Liver (tissue), 8 donors: ENCODE measurements at regions not wholly inside any gene's neighbourhood (a gene's known extent, or its start where the extent isn't known, plus 50 kb on each side); places are given as distances from the start of the nearest gene placed in this dataset.

Experiments used
- DNase-seq: peaks from one replicate; pipeline ENCODE4 v3.0.0-alpha.2; 2017; ENCODE audit warnings: low spot score
- H3K27ac ChIP-seq, 2 donors: one replicate each; pipeline ENCODE4 v1.7.0; 2013; ENCODE audit warnings: inconsistent platforms in 2 of 2, low read length in 2 of 2, control low read depth in 1 of 2, low read depth in 1 of 2, mild to moderate bottlenecking in 1 of 2
- H3K27me3 ChIP-seq, 4 donors: one replicate each; pipeline versions ENCODE4 v1.6.1 to v1.7.0; 2013; ENCODE audit warnings: low read length in 3 of 4, inconsistent platforms in 1 of 4, mild to moderate bottlenecking in 1 of 4, moderate library complexity in 1 of 4; ENCODE audit not compliant: control insufficient read depth in 4 of 4, insufficient read depth in 4 of 4
- H3K36me3 ChIP-seq, 4 donors: one replicate each; pipeline versions ENCODE4 v1.6.1 to v1.7.0; 2013; ENCODE audit warnings: low read length in 3 of 4, mild to moderate bottlenecking in 3 of 4, low read depth in 1 of 4, moderate library complexity in 1 of 4; ENCODE audit not compliant: control insufficient read depth in 4 of 4, insufficient read depth in 3 of 4
- H3K4me1 ChIP-seq, 4 donors: one replicate each; pipeline versions ENCODE4 v1.6.1 to v1.7.0; 2013; ENCODE audit warnings: low read length in 3 of 4, mild to moderate bottlenecking in 3 of 4, moderate library complexity in 1 of 4; ENCODE audit not compliant: control insufficient read depth in 4 of 4, insufficient read depth in 4 of 4
- H3K4me3 ChIP-seq, 3 donors: one replicate each; pipeline versions ENCODE4 v1.6.1 to v1.7.0; 2013; ENCODE audit warnings: low read length in 3 of 3, control low read depth in 1 of 3, low read depth in 1 of 3, mild to moderate bottlenecking in 1 of 3
- H3K9ac ChIP-seq, 2 donors: one replicate each; pipeline ENCODE4 v1.7.0; 2013; ENCODE audit warnings: low read length in 2 of 2, mild to moderate bottlenecking in 2 of 2, moderate library complexity in 2 of 2, control low read depth in 1 of 2, low read depth in 1 of 2
- H3K9me3 ChIP-seq, 4 donors: one replicate each; pipeline versions ENCODE4 v1.6.1 to v1.7.0; 2013; ENCODE audit warnings: low read length in 3 of 4; ENCODE audit not compliant: control insufficient read depth in 4 of 4
- ATF3 ChIP-seq: IDR thresholded peaks from 2 replicates; pipeline ENCODE4 v1.6.1; 2016; ENCODE audit warnings: antibody characterized with exemption
- CTCF ChIP-seq: fragments of 150-350 bp; IDR thresholded peaks from 2 replicates; pipeline ENCODE4 v1.5.1; 2017; ENCODE audit warnings: improper control_type of control experiment, low read depth, low read length; ENCODE audit not compliant: missing input control
- EGR1 ChIP-seq, 2 donors: IDR thresholded peaks; 2 replicates each; pipeline ENCODE4 v1.6.1; 2016 to 2018; ENCODE audit warnings: antibody characterized with exemption in 2 of 2, low read depth in 2 of 2
- FOXA1 ChIP-seq: IDR thresholded peaks from 2 replicates; pipeline ENCODE4 v1.6.1; 2016; ENCODE audit warnings: antibody characterized with exemption
- FOXA2 ChIP-seq: IDR thresholded peaks from 2 replicates; pipeline ENCODE4 v1.6.1; 2016; ENCODE audit warnings: antibody characterized with exemption
- GABPA ChIP-seq, 2 donors: IDR thresholded peaks in 1 of 2; conservative IDR thresholded peaks in 1 of 2; 2 replicates each; pipeline ENCODE4 v1.6.1; 2016; ENCODE audit warnings: antibody characterized with exemption in 2 of 2, mild to moderate bottlenecking in 1 of 2, moderate library complexity in 1 of 2
- HNF4A ChIP-seq, 2 donors: conservative IDR thresholded peaks; 2 replicates each; pipeline ENCODE4 v1.6.1; 2016; ENCODE audit warnings: antibody characterized with exemption in 2 of 2, mild to moderate bottlenecking in 2 of 2
- MAX ChIP-seq: IDR thresholded peaks from 2 replicates; pipeline ENCODE4 v1.6.1; 2016; ENCODE audit warnings: antibody characterized with exemption
- NR2F2 ChIP-seq: IDR thresholded peaks from 2 replicates; pipeline ENCODE4 v1.6.1; 2016; ENCODE audit warnings: antibody characterized with exemption
- RAD21 ChIP-seq, 2 donors: IDR thresholded peaks; 2 replicates each; pipeline ENCODE4 v1.6.1; 2016; ENCODE audit warnings: antibody characterized with exemption in 2 of 2, mild to moderate bottlenecking in 2 of 2
- REST ChIP-seq: IDR thresholded peaks from 2 replicates; pipeline ENCODE4 v1.6.1; 2016; ENCODE audit warnings: antibody characterized with exemption, mild to moderate bottlenecking
- RXRA ChIP-seq, 2 donors: IDR thresholded peaks; 2 replicates each; pipeline ENCODE4 v1.6.1; 2017 to 2018; ENCODE audit warnings: antibody characterized with exemption in 2 of 2, mild to moderate bottlenecking in 1 of 2
- SP1 ChIP-seq: IDR thresholded peaks from 2 replicates; pipeline ENCODE4 v1.6.1; 2018; ENCODE audit warnings: antibody characterized with exemption, mild to moderate bottlenecking
- TAF1 ChIP-seq: conservative IDR thresholded peaks from 2 replicates; pipeline ENCODE4 v1.6.1; 2016; ENCODE audit warnings: antibody characterized with exemption, mild to moderate bottlenecking
- YY1 ChIP-seq: IDR thresholded peaks from 2 replicates; pipeline ENCODE4 v1.6.1; 2016; ENCODE audit warnings: antibody characterized with exemption, mild to moderate bottlenecking
- ZBTB33 ChIP-seq: IDR thresholded peaks from 2 replicates; pipeline ENCODE4 v1.6.1; 2016; ENCODE audit warnings: antibody characterized with exemption
- WGBS: extraction: QIAGEN DNeasy Blood & Tissue Kit; methylation state at CpG from one replicate; pipeline ENCODE4 v1.1.7; 2013; 5-methylcytosine and 5-hydroxymethylcytosine counted together
- donor health status: healthy.
- donor health status: healthy.
- donor health status: healthy.
- donor health status: healthy.
- donor health status: healthy.

GRCh38 chr6:14543971-14544585, 426.5 kb downstream of the CD83 start:
- H3K9me3 ChIP-seq: no peaks in the 10 kb centered on the region
- WGBS: 73% methylated on average over 6 of the region's 6 CpGs
- H3K4me1 ChIP-seq: peaks cover 3 to 8% (median 4%) of the 10 kb centered on the region in 4 donors

GRCh38 chr6:14544666-14545065, 427.1 kb downstream of the CD83 start:
- Histone ChIP-seq H3K4me1 (peaks cover 3 to 8% (median 4%) of the 10 kb centered on the region in 4 donors), H3K4me3 (no peak overlapping the region), H3K27me3 (no peaks in the 10 kb centered on the region), H3K9me3 (no peaks in the 10 kb centered on the region), H3K9ac (no peak overlapping the region), H3K27ac (no peak overlapping the region), H3K36me3 (no peaks in the 10 kb centered on the region)
- 96% methylated on average over 3 of the region's 3 CpGs for WGBS
- TF ChIP-seq FOXA2 (no peak), ATF3 (no peak)
- DNase-seq: no peak

More at GRCh38 chr6:14543971-14544585, 426.5 kb downstream of the CD83 start:
- no peak overlapping the region for H3K4me3 ChIP-seq
- H3K27me3 ChIP-seq: no peaks in the 10 kb centered on the region
- no peak overlapping the region for H3K27ac ChIP-seq
- no peak for DNase-seq
- no peaks in the 10 kb centered on the region for H3K36me3 ChIP-seq
- H3K9ac ChIP-seq: no peak overlapping the region
- TF ChIP-seq GABPA (IDR thresholded peaks at IDR 0.05 in 1 of 2, conservative IDR thresholded peaks at IDR 0.05 in 1 of 2): no peak
- no peak for TF ChIP-seq CTCF
- TF ChIP-seq RXRA (IDR thresholded peaks at IDR 0.05): no peak
- no peak for TF ChIP-seq REST
- no peak for TF ChIP-seq YY1
- no peak for TF ChIP-seq TAF1

- DNase-seq: no peak
- 92% methylated on average over 2 of the region's 2 CpGs for WGBS
- H3K27ac ChIP-seq: no peak overlapping the region
- TF ChIP-seq RAD21 (IDR thresholded peaks at IDR 0.05) (no peak), HNF4A (conservative IDR thresholded peaks at IDR 0.05) (no peak), SP1 (no peak), NR2F2 (no peak), FOXA1 (no peak), ATF3 (no peak), EGR1 (IDR thresholded peaks at IDR 0.05; ENCODE audit: low read depth in 2 of 2) (no peak), MAX (no peak), TAF1 (no peak), ZBTB33 (no peak), REST (no peak)
These were observed 427.9 kb downstream of the CD83 start for GRCh38 chr6:14545496-14545895.

More at GRCh38 chr6:14545496-14545895, 427.9 kb downstream of the CD83 start:
- no peak overlapping the region for H3K4me3 ChIP-seq
- no peak overlapping the region for H3K9ac ChIP-seq
- H3K36me3 ChIP-seq: no peaks in the 10 kb centered on the region
- H3K27me3 ChIP-seq: no peaks in the 10 kb centered on the region
- peaks cover 2 to 3% (median 2%) of the 10 kb centered on the region in 4 donors for H3K4me1 ChIP-seq
- no peaks in the 10 kb centered on the region for H3K9me3 ChIP-seq
